ENCODE measurements at regions not wholly inside any gene's neighbourhood (a gene's known extent, or its start where the extent isn't known, plus 50 kb on each side); places are given as distances from the start of the nearest gene placed in this dataset.

DNA sequence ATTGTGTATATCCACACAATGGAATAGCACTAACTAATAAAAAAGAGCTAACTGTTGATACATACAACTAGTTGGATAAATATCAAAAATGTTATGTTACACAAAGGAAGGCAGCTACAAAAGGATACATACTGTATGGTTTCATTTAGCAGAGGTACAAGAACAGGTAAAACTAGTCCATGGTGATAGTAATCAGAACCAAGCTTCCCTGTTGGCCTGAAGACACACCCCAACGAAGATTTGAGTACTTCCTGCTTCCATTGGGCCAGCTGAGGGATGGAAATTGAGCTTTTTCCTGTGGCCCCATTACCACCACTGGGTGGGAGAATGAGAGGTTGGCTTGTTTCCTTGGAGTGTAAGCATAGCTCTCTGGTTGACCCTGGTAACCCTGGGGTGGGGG, 117.3 kb upstream of the CADPS start:
- no peaks in the 10 kb centered on the region for H3K9me3 ChIP-seq (ENCODE audit: control insufficient read depth in 1 of 2, insufficient read depth in 1 of 2, low read depth in 1 of 2, low read length in 2 of 2)
- TF ChIP-seq ZNF274 (IDR thresholded peaks at IDR 0.05; ENCODE audit: low read depth, low read length) (no peak), POLR2AphosphoS5 (IDR thresholded peaks at IDR 0.05; ENCODE audit: low read depth, low read length) (no peak), JUND (IDR thresholded peaks at IDR 0.05) (no peak), RAD21 (IDR thresholded peaks at IDR 0.05; ENCODE audit: low read depth) (no peak)
- H3K4me1 ChIP-seq (ENCODE audit: control insufficient read depth in 1 of 2, insufficient read depth in 2 of 2, low read length in 2 of 2) = no peaks in the 10 kb centered on the region
- H4K20me1 ChIP-seq (ENCODE audit: insufficient read depth) = no peaks in the 10 kb centered on the region
- H3K4me2 ChIP-seq (ENCODE audit: low read length) = no peak overlapping the region
- no peaks in the 10 kb centered on the region for H3K9me2 ChIP-seq (ENCODE audit: insufficient read depth)
- DNase-seq (ENCODE audit: low read depth, low spot score) (no peak), ATAC-seq (no peak)
- BruUV-seq (replicated peaks) = no TSS peak
- ChIA-PET CTCF (no interaction called here), POLR2A (no interaction called here), RAD21 (ENCODE audit: low non-redundant PET in 1 of 2, low total read pairs in 2 of 2, uncharacterized antibody in 2 of 2, unreplicated experiment in 2 of 2) (no interaction called here)
- H3K4me3 ChIP-seq (replicated peaks in 1 of 2; ENCODE audit: low read depth in 1 of 2, low read length in 2 of 2) = no peak overlapping the region
- H3K27me3 ChIP-seq (ENCODE audit: insufficient read depth, low read length) = 0 out of 2 replicates have a peak, but pooled peaks cover 3% of the 10 kb centered on the region
- no peak overlapping the region for H3K27ac ChIP-seq (ENCODE audit: low read depth, low read length)
- H2AFZ ChIP-seq (ENCODE audit: low read depth, low read length, poor library complexity, severe bottlenecking) = no peak overlapping the region
- no peaks in the 10 kb centered on the region for H3K79me2 ChIP-seq (ENCODE audit: insufficient read depth, low read length)
- no peaks in the 10 kb centered on the region for H3K36me3 ChIP-seq (ENCODE audit: control insufficient read depth in 1 of 2, insufficient read depth in 2 of 2, low read length in 2 of 2)
- intact Hi-C loops (cut with micrococcal nuclease) = no loop called here
- no peak overlapping the region for H3K9ac ChIP-seq (ENCODE audit: low read length)

DNA sequence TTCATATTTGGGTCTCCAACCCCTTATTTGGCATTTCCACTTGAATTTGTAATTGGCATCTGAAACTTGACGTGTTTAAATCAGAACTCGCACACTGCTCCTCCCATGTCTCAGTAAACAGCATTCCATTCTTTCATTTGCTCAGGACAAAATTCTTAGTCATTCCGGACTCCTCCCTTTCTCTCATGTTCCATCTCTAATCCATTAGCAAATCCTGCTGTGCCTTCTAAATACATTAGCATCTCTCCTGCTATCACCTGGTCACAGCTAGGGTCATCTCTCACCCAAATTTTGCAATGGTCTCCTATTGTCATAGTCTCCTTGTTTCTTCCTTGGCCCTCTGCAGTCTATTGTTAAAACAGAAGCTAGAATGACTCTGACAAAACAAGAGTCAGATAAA, 119.9 kb upstream of the CADPS start:
- no peak overlapping the region for H3K27ac ChIP-seq (ENCODE audit: low read depth, low read length)
- no peak overlapping the region for H3K4me3 ChIP-seq (replicated peaks in 1 of 2; ENCODE audit: low read depth in 1 of 2, low read length in 2 of 2)
- ChIA-PET POLR2A (no interaction called here), CTCF (no interaction called here), RAD21 (ENCODE audit: low non-redundant PET in 1 of 2, low total read pairs in 2 of 2, uncharacterized antibody in 2 of 2, unreplicated experiment in 2 of 2) (no interaction called here)
- no peak for DNase-seq (ENCODE audit: low read depth, low spot score)
- H3K4me2 ChIP-seq (ENCODE audit: low read length) = no peak overlapping the region
- intact Hi-C loops (cut with micrococcal nuclease) = no loop called here
- no peaks in the 10 kb centered on the region for H3K36me3 ChIP-seq (ENCODE audit: control insufficient read depth in 1 of 2, insufficient read depth in 2 of 2, low read length in 2 of 2)
- no peaks in the 10 kb centered on the region for H3K9me3 ChIP-seq (ENCODE audit: control insufficient read depth in 1 of 2, insufficient read depth in 1 of 2, low read depth in 1 of 2, low read length in 2 of 2)
- H3K9ac ChIP-seq (ENCODE audit: low read length) = no peak overlapping the region
- H3K27me3 ChIP-seq (ENCODE audit: insufficient read depth, low read length) = no peaks in the 10 kb centered on the region
- no peaks in the 10 kb centered on the region for H3K9me2 ChIP-seq (ENCODE audit: insufficient read depth)
- H4K20me1 ChIP-seq (ENCODE audit: insufficient read depth) = no peaks in the 10 kb centered on the region
- no TSS peak for BruUV-seq (replicated peaks)
- no peak for ATAC-seq
- no peaks in the 10 kb centered on the region for H3K79me2 ChIP-seq (ENCODE audit: insufficient read depth, low read length)
- H3K4me1 ChIP-seq (ENCODE audit: control insufficient read depth in 1 of 2, insufficient read depth in 2 of 2, low read length in 2 of 2) = no peaks in the 10 kb centered on the region
- H2AFZ ChIP-seq (ENCODE audit: low read depth, low read length, poor library complexity, severe bottlenecking) = no peak overlapping the region
- TF ChIP-seq POLR2A (IDR thresholded peaks at IDR 0.05; ENCODE audit: borderline replicate concordance, extremely low read depth, insufficient read depth, insufficient read length) (no peak), CBX3 (IDR thresholded peaks at IDR 0.05; ENCODE audit: low read depth) (no peak), CEBPB (IDR thresholded peaks at IDR 0.05; ENCODE audit: low read depth) (no peak), JUND (IDR thresholded peaks at IDR 0.05) (no peak), POLR2AphosphoS5 (IDR thresholded peaks at IDR 0.05; ENCODE audit: low read depth, low read length) (no peak), RAD21 (IDR thresholded peaks at IDR 0.05; ENCODE audit: low read depth) (no peak), ZFX (IDR thresholded peaks at IDR 0.05) (no peak), ZNF274 (IDR thresholded peaks at IDR 0.05; ENCODE audit: low read depth, low read length) (no peak), TCF7L2 (IDR thresholded peaks at IDR 0.05; ENCODE audit: borderline replicate concordance, extremely low read depth, insufficient read depth, insufficient read length) (no peak), SRF (IDR thresholded peaks at IDR 0.05; ENCODE audit: low read depth) (no peak)
- TF ChIP-seq, protein P1, sequence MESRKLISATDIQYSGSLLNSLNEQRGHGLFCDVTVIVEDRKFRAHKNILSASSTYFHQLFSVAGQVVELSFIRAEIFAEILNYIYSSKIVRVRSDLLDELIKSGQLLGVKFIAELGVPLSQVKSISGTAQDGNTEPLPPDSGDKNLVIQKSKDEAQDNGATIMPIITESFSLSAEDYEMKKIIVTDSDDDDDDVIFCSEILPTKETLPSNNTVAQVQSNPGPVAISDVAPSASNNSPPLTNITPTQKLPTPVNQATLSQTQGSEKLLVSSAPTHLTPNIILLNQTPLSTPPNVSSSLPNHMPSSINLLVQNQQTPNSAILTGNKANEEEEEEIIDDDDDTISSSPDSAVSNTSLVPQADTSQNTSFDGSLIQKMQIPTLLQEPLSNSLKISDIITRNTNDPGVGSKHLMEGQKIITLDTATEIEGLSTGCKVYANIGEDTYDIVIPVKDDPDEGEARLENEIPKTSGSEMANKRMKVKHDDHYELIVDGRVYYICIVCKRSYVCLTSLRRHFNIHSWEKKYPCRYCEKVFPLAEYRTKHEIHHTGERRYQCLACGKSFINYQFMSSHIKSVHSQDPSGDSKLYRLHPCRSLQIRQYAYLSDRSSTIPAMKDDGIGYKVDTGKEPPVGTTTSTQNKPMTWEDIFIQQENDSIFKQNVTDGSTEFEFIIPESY (IDR thresholded peaks at IDR 0.05; ENCODE audit: extremely low read depth, insufficient replicate concordance, low read length) = no peak
- TF ChIP-seq, protein P2, sequence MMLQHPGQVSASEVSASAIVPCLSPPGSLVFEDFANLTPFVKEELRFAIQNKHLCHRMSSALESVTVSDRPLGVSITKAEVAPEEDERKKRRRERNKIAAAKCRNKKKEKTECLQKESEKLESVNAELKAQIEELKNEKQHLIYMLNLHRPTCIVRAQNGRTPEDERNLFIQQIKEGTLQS (IDR thresholded peaks at IDR 0.05) = no peak
